H1 (cell line): ENCODE measurements at regions not wholly inside any gene's neighbourhood (a gene's known extent, or its start where the extent isn't known, plus 50 kb on each side); places are given as distances from the start of the nearest gene placed in this dataset.

Experiments used
- CTCF ChIA-PET: fragments of 300-600 bp; sonication (Branson Sonifier 250); formaldehyde crosslinking; loops from one replicate; lab custom pipeline; 2021; ENCODE audit not compliant: partially characterized antibody; lab: Charles Lee
- POLR2A ChIA-PET: fragments of 300-600 bp; sonication (Branson Sonifier 250); formaldehyde crosslinking; loops from one replicate; lab custom pipeline; 2021; ENCODE audit warnings: inconsistent platforms; ENCODE audit not compliant: partially characterized antibody; lab: Charles Lee
- DNase-seq, 2 experiments: peaks; one replicate each; pipeline versions ENCODE4 v3.0.0 to v3.0.0-alpha.2; 2010 to 2022; ENCODE audit warnings: low spot score in 2 of 2, low read depth in 1 of 2, mixed read lengths in 1 of 2
- FAIRE-seq: peaks from 2 replicates; lab custom pipeline; 2011; peaks lifted over from hg19 to GRCh38; lab: Jason Lieb, UNC
- H2AFZ ChIP-seq: 2 replicates; pipeline ENCODE4 v1.8.1; 2012; ENCODE audit warnings: low read length, inconsistent platforms
- H2AK5ac ChIP-seq: 2 replicates; pipeline ENCODE4 v1.6.1; 2013; ENCODE audit warnings: low read depth, low read length
- H2BK120ac ChIP-seq: replicated peaks from 2 replicates; pipeline ENCODE3; 2013; ENCODE audit warnings: low read depth, low read length, inconsistent platforms
- H2BK12ac ChIP-seq: 2 replicates; pipeline ENCODE4 v1.6.1; 2013; ENCODE audit warnings: low read depth, low read length
- H2BK15ac ChIP-seq: 2 replicates; pipeline ENCODE4 v1.6.1; 2013; ENCODE audit warnings: low read length
- H2BK20ac ChIP-seq: 2 replicates; pipeline ENCODE4 v1.6.1; 2013; ENCODE audit warnings: low read length
- H2BK5ac ChIP-seq: 2 replicates; pipeline ENCODE4 v1.6.1; 2013; ENCODE audit warnings: low read depth, low read length
- H3K14ac ChIP-seq: 2 replicates; pipeline ENCODE4 v1.6.1; 2013; ENCODE audit warnings: inconsistent platforms; ENCODE audit not compliant: insufficient read length
- H3K18ac ChIP-seq: 2 replicates; pipeline ENCODE4 v1.6.1; 2013; ENCODE audit warnings: low read length; ENCODE audit errors: extremely low read depth
- H3K23ac ChIP-seq: 2 replicates; pipeline ENCODE4 v1.6.1; 2013; ENCODE audit warnings: inconsistent platforms; ENCODE audit not compliant: insufficient read length
- H3K23me2 ChIP-seq: 2 replicates; pipeline ENCODE4 v1.6.1; 2013; ENCODE audit warnings: low read depth, low read length
- H3K27ac ChIP-seq: 2 replicates; pipeline ENCODE4 v1.6.1; 2011; ENCODE audit warnings: low read depth, low read length, inconsistent platforms
- H3K27me3 ChIP-seq, 4 experiments: replicated peaks in 1 of 4; 1 replicate in 1 of 4; 2 replicates in 3 of 4; pipeline versions ENCODE4 v1.6.1 to v1.8.1; 2011 to 2013; ENCODE audit warnings: low read length in 3 of 4, mild to moderate bottlenecking in 3 of 4, inconsistent platforms in 2 of 4, mixed read lengths in 2 of 4, moderate library complexity in 1 of 4; ENCODE audit not compliant: control insufficient read depth in 3 of 4, insufficient read depth in 3 of 4; ENCODE audit errors: extremely low read depth in 1 of 4
- H3K36me3 ChIP-seq, 4 experiments: 2 replicates each; pipeline versions ENCODE4 v1.6.1 to v1.8.1; 2011 to 2013; ENCODE audit warnings: mild to moderate bottlenecking in 4 of 4, low read length in 3 of 4, moderate library complexity in 2 of 4, control low read depth in 1 of 4, inconsistent platforms in 1 of 4; ENCODE audit not compliant: insufficient read depth in 4 of 4, control insufficient read depth in 2 of 4
- H3K4ac ChIP-seq: replicated peaks from 2 replicates; pipeline ENCODE3; 2013; ENCODE audit warnings: low read length, low read depth, mixed read lengths, inconsistent platforms; ENCODE audit not compliant: insufficient read length
- H3K4me1 ChIP-seq, 4 experiments: replicated peaks in 1 of 4; 1 replicate in 1 of 4; 2 replicates in 3 of 4; pipeline versions ENCODE4 v1.6.1 to v1.8.1; 2011 to 2013; ENCODE audit warnings: low read length in 3 of 4, inconsistent platforms in 2 of 4, mixed read lengths in 1 of 4; ENCODE audit not compliant: insufficient read depth in 4 of 4, control insufficient read depth in 3 of 4
- H3K4me2 ChIP-seq, 2 experiments: 2 replicates each; pipeline versions ENCODE4 v1.6.1 to v1.8.1; 2011 to 2013; ENCODE audit warnings: low read depth in 2 of 2, low read length in 2 of 2, control low read depth in 1 of 2, inconsistent platforms in 1 of 2, mild to moderate bottlenecking in 1 of 2; ENCODE audit not compliant: insufficient read depth in 1 of 2
- H3K4me3 ChIP-seq, 4 experiments: fragments of 200-600, 300-600 bp in 1 of 4; sonication (generic), shearing (Covaris generic), sonication (Bioruptor Twin) in 1 of 4; 2 replicates each; pipeline versions ENCODE4 v1.5.1 to v1.8.1; 2011 to 2016; ENCODE audit warnings: low read length in 4 of 4, low read depth in 3 of 4, control low read depth in 2 of 4, inconsistent platforms in 2 of 4, mild to moderate bottlenecking in 2 of 4, mixed read lengths in 1 of 4, moderate library complexity in 1 of 4; ENCODE audit not compliant: insufficient read depth in 2 of 4; ENCODE audit errors: extremely low read depth in 1 of 4
- H3K56ac ChIP-seq: replicated peaks from 2 replicates; pipeline ENCODE3; 2013; ENCODE audit warnings: low read depth, mild to moderate bottlenecking, mixed read lengths, low read length, inconsistent platforms; ENCODE audit not compliant: insufficient read length
- H3K79me1 ChIP-seq: 2 replicates; pipeline ENCODE4 v1.6.1; 2013; ENCODE audit warnings: low read depth, low read length, control low read depth
- H3K79me2 ChIP-seq, 2 experiments: 2 replicates each; pipeline versions ENCODE4 v1.6.1 to v1.8.1; 2012 to 2013; ENCODE audit warnings: low read length in 2 of 2, mild to moderate bottlenecking in 2 of 2, inconsistent platforms in 1 of 2; ENCODE audit not compliant: insufficient read depth in 2 of 2, control insufficient read depth in 1 of 2
- H3K9ac ChIP-seq, 4 experiments: replicated peaks in 1 of 4; 1 replicate in 1 of 4; 2 replicates in 3 of 4; pipeline versions ENCODE4 v1.6.1 to v1.8.1; 2011 to 2013; ENCODE audit warnings: low read depth in 3 of 4, low read length in 3 of 4, control low read depth in 2 of 4, mild to moderate bottlenecking in 2 of 4, moderate library complexity in 2 of 4, inconsistent platforms in 1 of 4; ENCODE audit errors: extremely low read depth in 1 of 4
- H3K9me3 ChIP-seq, 2 experiments: 2 replicates each; pipeline versions ENCODE4 v1.6.1 to v1.8.1; 2012 to 2013; ENCODE audit warnings: mild to moderate bottlenecking in 2 of 2, moderate library complexity in 2 of 2, control low read depth in 1 of 2, inconsistent platforms in 1 of 2, low read depth in 1 of 2, low read length in 1 of 2, mixed read lengths in 1 of 2; ENCODE audit not compliant: insufficient read depth in 2 of 2
- H4K20me1 ChIP-seq, 2 experiments: replicated peaks in 1 of 2; 2 replicates each; pipeline versions ENCODE3 to v1.8.1; 2011 to 2013; ENCODE audit warnings: inconsistent platforms in 2 of 2, low read length in 2 of 2, mild to moderate bottlenecking in 1 of 2; ENCODE audit not compliant: insufficient read depth in 2 of 2, control insufficient read depth in 1 of 2
- H4K5ac ChIP-seq: 2 replicates; pipeline ENCODE4 v1.6.1; 2013; ENCODE audit warnings: low read length, low read depth, mixed read lengths, inconsistent platforms; ENCODE audit not compliant: insufficient read length
- H4K8ac ChIP-seq: 2 replicates; pipeline ENCODE4 v1.8.0; 2013; ENCODE audit warnings: mild to moderate bottlenecking, moderate library complexity, low read length, inconsistent platforms; ENCODE audit not compliant: insufficient read depth; ENCODE audit errors: extremely low read depth
- H4K91ac ChIP-seq: replicated peaks from 2 replicates; pipeline ENCODE3; 2013; ENCODE audit warnings: low read length, mixed read lengths, inconsistent platforms; ENCODE audit not compliant: insufficient read length
- POU5F1 ChIP-seq: IDR thresholded peaks from 2 replicates; pipeline ENCODE4 v1.6.1; 2011; ENCODE audit warnings: low read depth, mild to moderate bottlenecking, low read length, moderate library complexity
- WGBS, 2 experiments: shearing (Covaris generic) in 1 of 2; methylation state at CpG; one replicate each; pipeline versions ENCODE4 v1.1.6 to v1.1.7; 2013 to 2015; ENCODE audit warnings: low lambda C conversion rate in 2 of 2, mixed read lengths in 2 of 2, inconsistent platforms in 1 of 2, low coverage in 1 of 2, missing lambda C conversion rate in 1 of 2; ENCODE audit not compliant: insufficient replicate concordance in 2 of 2, insufficient coverage in 1 of 2, insufficient read length in 1 of 2; ENCODE audit errors: extremely low coverage in 1 of 2, missing lambda C conversion rate in 1 of 2; 5-methylcytosine and 5-hydroxymethylcytosine counted together

DNA sequence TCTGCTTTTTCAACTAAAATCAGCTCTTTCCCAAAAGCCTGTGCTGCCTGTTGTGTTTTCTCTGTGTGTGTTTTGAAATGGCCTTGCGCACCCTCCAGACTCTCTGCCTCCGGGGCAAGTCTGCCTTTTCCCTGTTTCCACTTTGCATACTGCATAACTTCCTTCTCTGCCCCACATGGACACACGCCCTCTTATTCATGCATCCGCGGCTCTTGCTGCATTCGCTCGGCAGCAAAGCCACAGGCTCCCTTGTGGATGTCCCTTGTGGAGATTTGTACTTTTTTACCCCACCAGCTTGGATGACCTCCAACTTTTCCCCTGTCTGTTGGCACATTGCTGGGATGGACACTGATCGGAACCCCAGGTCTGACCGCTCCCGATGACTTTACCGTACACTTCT is 147.6 kb downstream of the ADSS2 start:
- no peak for TF ChIP-seq POU5F1
- ChIA-PET CTCF (interaction anchor here (0.5 to 2.0 kb wide), 3 partner anchors 10 to 1787 kb away, joined by 3 to 6 read pairs (median 3); no protein-coding TSS in a partner anchor), POLR2A (no interaction called here)
- Histone ChIP-seq H2BK15ac (no peak overlapping the region), H2BK5ac (0 out of 2 replicates have a peak overlapping the region, but pooled peaks have one; percentile 8), H3K56ac (no peak overlapping the region), H3K14ac (no peak overlapping the region), H2AK5ac (no peak overlapping the region), H3K9ac (no peak overlapping the region), H3K18ac (no peak overlapping the region), H3K4me1 (peaks cover 0 to 2% (median 1%) of the 10 kb centered on the region in 4 experiments; a peak in 4 of 7 replicates), H3K27me3 (no peaks in the 10 kb centered on the region), H3K27ac (no peak overlapping the region), H3K4me3 (no peak overlapping the region), H4K20me1 (no peaks in the 10 kb centered on the region), H3K79me1 (no peaks in the 10 kb centered on the region), H3K36me3 (no peaks in the 10 kb centered on the region), H4K91ac (no peak overlapping the region), H2BK20ac (peak overlapping the region; percentile 61; the same call in 1 of the 2 replicates), H4K8ac (no peak overlapping the region), H3K4ac (no peak overlapping the region), H3K23me2 (no peaks in the 10 kb centered on the region), H2BK12ac (no peak overlapping the region), H3K4me2 (no peak overlapping the region), H3K23ac (no peak overlapping the region), H2BK120ac (no peak overlapping the region), H2AFZ (0 out of 2 replicates have a peak overlapping the region, but pooled peaks have one; percentile 5), H3K79me2 (no peaks in the 10 kb centered on the region), H4K5ac (no peak overlapping the region), H3K9me3 (peaks cover 15 to 21% of the 10 kb centered on the region in 2 experiments; a peak in 3 of 4 replicates)
- FAIRE-seq (no peak), DNase-seq (no peak)
- 91% methylated on average over 11 of the region's 11 CpGs; no CpG with 5 or more reads in 1 of the 2 experiments for WGBS, 2 experiments
